H1 (cell line): ENCODE measurements at regions not wholly inside any gene's neighbourhood (a gene's known extent, or its start where the extent isn't known, plus 50 kb on each side); places are given as distances from the start of the nearest gene placed in this dataset.

Experiments used
- CHD2 ChIP-seq: IDR thresholded peaks from 2 replicates; pipeline ENCODE4 v1.6.1; 2012; ENCODE audit warnings: low read length, improper control_type of control experiment
- GABPA ChIP-seq: IDR thresholded peaks from 2 replicates; pipeline ENCODE4 v1.6.1; 2011; ENCODE audit warnings: mild to moderate bottlenecking, low read length, moderate library complexity, borderline replicate concordance; ENCODE audit not compliant: insufficient read depth
- JUND ChIP-seq: IDR thresholded peaks from 2 replicates; pipeline ENCODE4 v1.6.1; 2011; ENCODE audit warnings: mild to moderate bottlenecking, improper control_type of control experiment, low read length
- RBBP5 ChIP-seq: IDR thresholded peaks from 2 replicates; pipeline ENCODE4 v1.7.1; 2012; ENCODE audit warnings: low read depth, mild to moderate bottlenecking, inconsistent platforms, low read length, moderate library complexity, borderline replicate concordance

GRCh38 chr5:32909207-32909606 lies 198.1 kb downstream of the NPR3 start (continued):
- TF ChIP-seq GABPA = no peak
- no peak for TF ChIP-seq RBBP5
- TF ChIP-seq JUND = no peak
- no peak for TF ChIP-seq CHD2
- TF ChIP-seq, all 59 proteins: peak for 0
